ENCODE measurements at regions not wholly inside any gene's neighbourhood (a gene's known extent, or its start where the extent isn't known, plus 50 kb on each side); places are given as distances from the start of the nearest gene placed in this dataset.

DNA sequence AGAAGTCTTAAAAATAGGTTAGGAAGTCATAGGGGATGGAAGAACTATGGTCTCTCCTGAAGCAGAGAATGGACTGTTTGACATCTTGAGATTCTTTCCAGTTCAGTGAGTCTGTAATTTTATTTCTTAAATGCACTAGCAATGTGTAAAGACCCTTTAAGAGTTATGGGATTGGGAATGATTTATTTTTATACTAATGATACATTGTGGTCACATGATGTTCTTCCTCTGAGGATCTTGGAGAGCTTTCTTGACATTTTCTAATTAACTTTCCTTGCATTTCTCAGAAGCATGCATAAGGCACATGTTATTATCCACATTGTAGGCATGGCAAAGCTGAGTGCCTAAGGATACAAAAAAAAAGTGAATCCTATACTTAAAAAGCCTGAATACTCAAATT lies 507.6 kb upstream of the NRSN1 start:
- Histone ChIP-seq H3K79me2 (ENCODE audit: insufficient read depth, low read length) (no peaks in the 10 kb centered on the region), H3K4me2 (ENCODE audit: insufficient read depth, insufficient read length, low read length) (no peak overlapping the region), H4K8ac (replicated peaks; ENCODE audit: insufficient read length, low read depth, low read length) (no peak overlapping the region), H3K4ac (ENCODE audit: low read depth, low read length) (no peak overlapping the region), H3K79me1 (ENCODE audit: insufficient read depth, low read depth, low read length, poor library complexity, severe bottlenecking) (no peaks in the 10 kb centered on the region), H2BK120ac (ENCODE audit: low read depth, low read length, poor library complexity, severe bottlenecking) (no peak overlapping the region), H3T11ph (ENCODE audit: low read length) (no peak overlapping the region), H3K9ac (ENCODE audit: extremely low read depth, insufficient read length, low read length) (no peak overlapping the region), H3K23me2 (ENCODE audit: insufficient read length, low read depth, low read length, poor library complexity, severe bottlenecking) (no peaks in the 10 kb centered on the region), H2AFZ (ENCODE audit: low read length) (no peak overlapping the region), H4K20me1 (ENCODE audit: control insufficient read depth, insufficient read depth, insufficient read length) (no peaks in the 10 kb centered on the region), H3K27ac (ENCODE audit: insufficient read length, low read depth, low read length) (no peak overlapping the region), H2BK15ac (ENCODE audit: low read depth, low read length) (no peak overlapping the region), H2BK20ac (ENCODE audit: low read depth, low read length, poor library complexity, severe bottlenecking) (no peak overlapping the region), H3K4me1 (ENCODE audit: insufficient read depth, low read length) (peaks cover 3% of the 10 kb centered on the region; the same call in 1 of the 2 replicates), H3K27me3 (ENCODE audit: insufficient read depth, low read length) (no peaks in the 10 kb centered on the region), H3K9me3 (ENCODE audit: control insufficient read depth, low read depth, low read length) (no peaks in the 10 kb centered on the region), H2AK5ac (ENCODE audit: insufficient read length, low read length) (no peak overlapping the region), H4K91ac (ENCODE audit: insufficient read length, low read depth, low read length) (no peak overlapping the region), H3K14ac (ENCODE audit: insufficient read depth, low read length) (no peak overlapping the region), H3K23ac (ENCODE audit: insufficient read length, low read depth, low read length) (no peak overlapping the region), H3K56ac (ENCODE audit: insufficient read length, low read depth, low read length) (no peak overlapping the region), H2BK5ac (ENCODE audit: insufficient read length, low read length) (no peak overlapping the region), H2BK12ac (ENCODE audit: insufficient read length, low read depth, low read length) (no peak overlapping the region), H4K5ac (ENCODE audit: insufficient read length, low read depth, low read length) (no peak overlapping the region), H3K18ac (ENCODE audit: insufficient read length, low read depth, low read length) (no peak overlapping the region)
- no peak overlapping the region for H3K4me3 Mint-ChIP-seq
- TF ChIP-seq CTCF (conservative IDR thresholded peaks at IDR 0.05): no peak
- peaks cover 3 to 5% of the 10 kb centered on the region in 2 experiments for H3K9me3 Mint-ChIP-seq
- no peak overlapping the region for H3K27ac Mint-ChIP-seq
- peaks cover 0 to 5% (median 2%) of the 10 kb centered on the region in 3 experiments; a peak in 4 of 7 replicates for H3K36me3 Mint-ChIP-seq (ENCODE audit: insufficient read depth in 1 of 3, low read depth in 3 of 3)
- no peak for DNase-seq
- H3K27me3 Mint-ChIP-seq (ENCODE audit: low read depth): no peaks in the 10 kb centered on the region
- H3K4me1 Mint-ChIP-seq: peaks cover 13 to 16% of the 10 kb centered on the region in 2 experiments
